GM12892 (cell line): ENCODE measurements at regions not wholly inside any gene's neighbourhood (a gene's known extent, or its start where the extent isn't known, plus 50 kb on each side); places are given as distances from the start of the nearest gene placed in this dataset.

Experiments
- DNase-seq: peaks from one replicate; pipeline ENCODE4 v3.0.0; 2011; ENCODE audit not compliant: insufficient read length
- FAIRE-seq: peaks from 2 replicates; lab custom pipeline; 2011; peaks lifted over from hg19 to GRCh38; lab: Jason Lieb, UNC
- POLR2A ChIP-seq: IDR thresholded peaks from 2 replicates; pipeline ENCODE4 v1.6.1; 2011; ENCODE audit warnings: low read depth, low read length, control low read depth
- POLR2AphosphoS5 ChIP-seq: IDR thresholded peaks from 2 replicates; pipeline ENCODE4 v1.6.1; 2011; ENCODE audit warnings: low read depth, low read length, control low read depth
- TAF1 ChIP-seq: IDR thresholded peaks from 2 replicates; pipeline ENCODE4 v1.6.1; 2011; ENCODE audit warnings: low read depth, mild to moderate bottlenecking, control low read depth, low read length, borderline replicate concordance

DNA sequence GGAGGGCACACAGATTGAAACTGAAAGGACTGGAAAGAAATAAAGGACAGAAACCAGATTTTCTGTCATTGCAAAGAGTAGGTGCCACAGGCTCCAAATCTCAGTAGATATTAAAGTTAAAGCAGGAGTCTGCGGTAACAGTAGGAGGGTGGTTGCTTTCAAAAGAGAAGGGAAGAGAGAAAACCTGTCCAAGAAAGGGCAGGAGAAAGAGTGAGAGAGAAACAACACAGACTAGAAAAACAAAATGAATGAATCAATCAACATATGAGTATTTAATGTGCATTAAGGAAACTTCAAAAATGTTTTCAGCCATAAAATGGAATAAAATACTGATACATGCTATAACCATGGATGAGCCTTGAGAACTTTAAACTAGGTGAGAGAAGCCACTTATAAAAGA lies 143.1 kb upstream of the CTAGE1 start:
- DNase-seq, result no peak
- FAIRE-seq, result no peak
- TF ChIP-seq POLR2A (no peak), POLR2AphosphoS5 (no peak), TAF1 (no peak)

DNA sequence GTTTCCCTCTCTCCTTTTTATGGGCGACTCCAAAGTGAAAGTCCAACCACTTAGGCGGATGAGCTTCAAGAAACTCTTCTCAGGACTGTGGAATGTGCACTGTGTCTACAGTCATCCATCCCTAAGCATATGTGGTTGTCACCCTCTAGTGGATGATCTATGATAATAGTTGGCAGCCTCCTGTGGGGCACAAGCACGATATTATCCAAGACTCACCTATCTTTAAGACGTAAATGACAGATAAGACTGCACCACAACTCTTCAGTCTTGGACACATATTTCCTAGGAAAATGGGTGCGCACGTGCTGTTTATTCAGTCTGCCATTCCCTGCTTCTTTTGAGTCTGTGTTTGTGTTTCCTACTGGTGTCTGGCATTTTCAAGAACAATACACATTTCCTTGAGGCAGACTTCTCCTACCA lies 145.5 kb upstream of the CTAGE1 start:
- DNase-seq (peak; percentile 25), FAIRE-seq (peak; percentile 17)
- TF ChIP-seq TAF1 (no peak), POLR2A (no peak), POLR2AphosphoS5 (no peak)

DNA sequence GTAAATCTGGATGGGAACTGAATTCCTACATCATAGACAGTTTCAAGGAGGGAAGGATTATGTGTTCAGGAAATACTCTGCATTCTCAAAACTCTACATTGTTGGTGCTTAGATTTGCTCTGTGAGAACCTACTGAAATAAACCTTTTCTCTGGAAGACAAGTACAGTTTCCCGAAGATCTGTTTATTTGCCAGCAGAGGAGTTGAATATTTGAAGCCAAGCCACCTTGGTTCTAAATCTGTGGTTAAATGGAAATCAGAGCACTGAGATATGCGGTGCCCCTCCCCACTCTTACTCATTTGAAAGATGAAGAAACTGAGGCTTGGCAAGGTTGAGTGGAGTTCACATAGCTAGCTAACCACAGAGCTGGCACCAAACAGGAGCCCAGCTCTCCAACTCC lies 146.3 kb upstream of the CTAGE1 start:
- no peak for FAIRE-seq
- TF ChIP-seq POLR2A (no peak), TAF1 (no peak)

DNA sequence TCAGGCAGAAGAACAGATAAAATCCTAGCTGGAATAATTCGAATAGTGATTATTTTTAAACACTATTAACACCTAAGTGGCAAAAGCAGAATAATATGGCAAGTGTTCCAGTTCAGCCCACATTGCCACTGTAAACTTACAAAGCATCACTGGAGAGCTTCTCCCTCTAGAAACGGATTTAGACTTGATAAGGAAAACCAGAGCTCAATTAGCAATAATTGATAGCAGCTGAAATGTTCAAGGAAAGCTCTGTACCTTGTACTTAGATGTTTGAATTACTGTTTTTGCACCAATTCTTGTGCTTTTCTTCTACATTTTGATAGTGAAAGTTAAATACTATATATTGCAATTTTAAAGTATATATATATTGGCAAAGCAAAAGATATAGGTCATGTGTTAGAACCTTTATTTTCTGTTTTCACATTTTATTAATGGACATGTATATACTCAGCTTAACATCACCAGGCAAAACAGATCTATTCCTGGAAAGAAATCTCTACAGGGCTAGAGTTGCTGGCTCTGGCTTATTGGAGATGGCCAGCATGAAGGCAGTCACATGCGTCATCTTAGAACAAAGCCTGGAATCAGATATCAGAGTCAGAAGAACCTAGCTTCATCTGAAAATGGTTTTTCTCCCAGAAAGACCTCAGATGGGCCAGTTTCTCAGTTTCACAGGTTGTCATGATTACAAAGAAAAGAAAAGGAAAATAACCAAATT lies 149.1 kb upstream of the CTAGE1 start:
- FAIRE-seq (no peak), DNase-seq (no peak)
- TF ChIP-seq TAF1, result no peak
- TF ChIP-seq POLR2AphosphoS5, result no peak
- TF ChIP-seq POLR2A, result no peak

More for the DNA sequence above, 146.3 kb upstream of the CTAGE1 start:
- no peak for DNase-seq

DNA sequence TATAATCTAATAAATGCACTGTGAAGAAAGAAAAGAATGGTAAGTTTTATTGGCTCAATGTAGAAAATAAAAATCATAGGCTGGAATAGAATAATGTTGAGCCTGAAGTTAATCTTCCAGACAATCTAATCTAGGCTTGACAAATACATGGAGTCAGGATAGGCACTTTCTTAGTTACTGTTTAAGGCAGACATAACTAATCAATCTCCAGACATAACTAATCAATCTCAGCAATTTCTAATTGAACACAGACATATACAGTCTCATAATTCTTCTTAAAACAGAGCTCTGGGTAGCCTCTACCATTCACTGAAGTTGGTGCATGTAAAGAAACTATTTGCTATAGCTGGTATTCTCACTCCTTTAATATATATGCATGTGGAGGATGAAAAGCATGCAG lies 150.1 kb upstream of the CTAGE1 start:
- FAIRE-seq (no peak), DNase-seq (no peak)
- TF ChIP-seq TAF1, result no peak
- TF ChIP-seq POLR2A, result no peak
- no peak for TF ChIP-seq POLR2AphosphoS5

DNA sequence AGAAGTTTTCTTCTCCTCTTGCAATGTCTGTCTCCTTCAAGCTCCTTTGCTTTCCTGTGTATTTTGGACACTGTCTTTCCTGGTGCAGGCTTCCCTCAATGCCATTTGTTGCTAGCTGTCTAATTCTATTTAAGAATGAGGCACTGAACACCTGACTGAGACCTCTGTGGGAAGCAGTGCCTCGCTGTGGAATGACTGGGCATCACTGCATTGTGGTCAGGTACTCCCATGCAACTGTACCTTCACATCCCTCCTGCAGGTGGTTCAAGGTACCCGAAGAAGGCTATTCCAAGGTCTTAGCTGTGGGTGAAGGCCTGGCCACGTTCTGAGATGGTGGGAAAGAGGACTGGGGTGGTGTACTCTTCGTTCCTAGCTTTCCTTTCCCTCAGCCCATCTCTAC lies 152.8 kb upstream of the CTAGE1 start:
- FAIRE-seq (no peak), DNase-seq (no peak)
- TF ChIP-seq POLR2AphosphoS5 (no peak), POLR2A (no peak), TAF1 (no peak)

DNA sequence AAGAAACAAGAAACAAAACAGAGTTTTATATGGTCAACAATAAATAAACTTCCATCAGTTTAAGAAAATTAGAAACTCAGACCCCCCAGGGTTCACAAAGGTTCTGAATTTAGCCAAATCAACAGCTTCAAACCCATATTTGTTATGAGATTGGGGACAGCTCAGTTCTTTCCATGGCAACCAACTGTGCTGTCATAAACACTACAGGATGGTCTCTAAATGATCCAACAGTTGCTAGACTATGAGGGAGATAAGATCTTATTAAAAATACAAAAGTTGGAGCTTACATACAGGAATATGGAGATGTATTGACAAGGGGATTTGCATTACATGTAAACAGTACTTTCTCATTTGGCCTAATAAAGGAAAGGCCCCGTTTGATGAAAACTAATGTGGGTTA lies 154.6 kb upstream of the CTAGE1 start:
- TF ChIP-seq POLR2A (no peak), POLR2AphosphoS5 (no peak), TAF1 (no peak)
- DNase-seq, result no peak
- no peak for FAIRE-seq

DNA sequence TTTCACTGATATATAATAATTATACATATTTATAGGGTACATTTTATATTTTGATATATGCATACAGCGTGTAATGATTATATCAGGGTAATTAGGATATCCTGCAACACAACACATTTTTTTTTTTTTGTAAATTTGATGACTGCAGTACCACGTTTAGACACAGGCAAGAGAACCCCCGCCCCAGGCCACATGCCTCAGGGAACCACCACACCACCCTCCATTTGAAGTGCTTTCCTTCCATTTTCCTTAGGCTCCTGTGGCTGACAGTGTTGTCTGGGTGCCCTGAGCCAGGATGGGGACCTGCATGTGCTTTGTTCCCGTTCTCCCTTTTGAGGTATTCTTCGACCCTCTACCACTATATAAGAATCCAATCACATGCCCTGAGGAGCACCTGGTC lies 161.6 kb upstream of the CTAGE1 start:
- TF ChIP-seq TAF1, result no peak
- TF ChIP-seq POLR2A, result no peak
- no peak for TF ChIP-seq POLR2AphosphoS5
- FAIRE-seq (no peak), DNase-seq (no peak)

DNA sequence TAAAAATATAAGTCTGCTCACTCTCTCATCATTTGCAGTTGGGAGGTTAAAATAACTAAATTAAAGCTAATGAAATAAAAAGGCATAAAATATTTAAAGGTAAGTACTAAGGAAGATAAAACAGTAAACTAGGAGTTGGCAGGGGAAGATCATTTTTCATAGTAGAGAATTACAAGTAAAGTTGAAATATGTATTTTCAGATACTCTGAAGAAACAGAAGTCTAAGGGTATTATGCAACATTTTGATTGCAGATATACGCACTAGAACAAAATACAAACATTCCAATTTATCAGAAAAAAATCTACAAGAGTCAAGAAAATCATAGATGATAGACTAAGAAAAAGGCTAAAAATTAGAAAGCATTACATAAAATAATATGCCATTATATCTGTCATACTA lies 167.6 kb upstream of the CTAGE1 start:
- TF ChIP-seq POLR2AphosphoS5 (no peak), TAF1 (no peak)
- DNase-seq (no peak), FAIRE-seq (no peak)

DNA sequence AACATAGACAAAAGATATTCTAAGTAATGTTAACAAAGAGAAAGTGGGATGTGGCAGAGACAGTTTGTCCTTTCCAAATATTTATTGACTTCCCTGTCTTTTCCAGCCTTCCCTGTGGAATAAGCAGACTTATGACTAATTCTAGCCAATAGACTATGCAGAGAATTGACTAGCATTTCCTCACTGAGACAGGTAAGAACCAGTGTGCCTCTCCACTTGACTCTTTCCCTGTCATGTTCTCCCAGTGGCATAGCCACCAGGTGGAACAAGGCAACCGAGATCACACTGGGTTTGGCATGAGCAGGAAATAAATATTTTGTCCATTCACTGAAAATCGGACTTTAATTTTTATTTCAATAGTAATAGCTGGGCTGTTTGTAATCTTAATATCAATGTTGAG lies 168.1 kb upstream of the CTAGE1 start:
- FAIRE-seq, result no peak
- no peak for TF ChIP-seq POLR2A
- no peak for TF ChIP-seq TAF1
- no peak for TF ChIP-seq POLR2AphosphoS5

DNA sequence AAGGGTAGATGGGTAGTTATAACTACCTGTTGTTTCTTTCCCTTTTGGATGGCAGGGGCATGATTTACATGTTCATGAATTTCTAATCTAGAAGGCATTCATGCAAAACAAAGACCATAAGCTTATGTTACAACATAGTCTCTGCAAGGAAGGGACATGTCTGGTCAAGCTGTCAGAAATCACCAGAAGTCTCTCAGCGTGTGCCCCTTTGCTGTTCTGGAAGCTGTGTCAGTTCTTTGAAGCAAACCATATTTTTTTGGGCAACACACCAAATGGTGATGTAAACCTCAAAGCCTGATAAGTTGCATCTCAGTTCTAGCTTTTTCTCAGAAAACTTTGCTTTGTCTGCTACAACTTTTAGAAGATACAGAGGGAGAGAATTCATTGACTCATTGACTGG lies 173.5 kb upstream of the CTAGE1 start:
- no peak for TF ChIP-seq POLR2AphosphoS5
- TF ChIP-seq TAF1, result no peak
- TF ChIP-seq POLR2A, result no peak
- DNase-seq (no peak), FAIRE-seq (no peak)

More for the DNA sequence above, 168.1 kb upstream of the CTAGE1 start:
- no peak for DNase-seq

DNA sequence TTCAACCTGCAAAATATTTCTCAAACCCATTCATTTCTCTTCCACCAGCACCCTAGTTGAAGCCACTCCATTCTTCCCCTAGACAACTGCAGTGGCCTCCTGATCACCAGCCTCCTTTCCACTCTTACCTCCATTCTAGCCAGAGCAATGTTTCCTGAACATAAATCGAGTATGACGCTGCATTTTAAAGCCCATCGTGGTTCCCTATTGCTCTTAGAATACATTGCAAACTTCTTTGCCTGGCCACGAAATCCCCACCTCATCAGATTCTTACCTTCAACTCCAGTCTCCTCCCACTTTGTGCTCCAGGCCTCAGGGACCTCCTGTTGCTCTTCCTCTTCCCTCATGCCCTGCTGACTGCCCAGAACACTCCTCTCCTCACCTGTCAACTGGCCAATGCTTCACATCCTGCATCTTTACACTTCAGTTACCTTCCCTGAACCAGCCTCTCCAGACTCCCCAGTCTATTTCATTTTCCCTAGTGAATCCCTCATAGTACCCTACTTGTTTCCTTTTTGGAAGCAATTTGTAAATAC lies 176.5 kb upstream of the CTAGE1 start:
- no peak for FAIRE-seq
- TF ChIP-seq POLR2AphosphoS5 (no peak), POLR2A (no peak), TAF1 (no peak)
- no peak for DNase-seq
